GM18507 (cell line): ENCODE measurements at regions not wholly inside any gene's neighbourhood (a gene's known extent, or its start where the extent isn't known, plus 50 kb on each side); places are given as distances from the start of the nearest gene placed in this dataset.

ENCODE experiments used
- DNase-seq: peaks from one replicate; pipeline ENCODE4 v3.0.0; 2011; ENCODE audit warnings: low read depth; ENCODE audit not compliant: insufficient read length; ENCODE audit errors: extremely low spot score
- FAIRE-seq: peaks from 2 replicates; lab custom pipeline; 2011; peaks lifted over from hg19 to GRCh38; lab: Jason Lieb, UNC

DNA sequence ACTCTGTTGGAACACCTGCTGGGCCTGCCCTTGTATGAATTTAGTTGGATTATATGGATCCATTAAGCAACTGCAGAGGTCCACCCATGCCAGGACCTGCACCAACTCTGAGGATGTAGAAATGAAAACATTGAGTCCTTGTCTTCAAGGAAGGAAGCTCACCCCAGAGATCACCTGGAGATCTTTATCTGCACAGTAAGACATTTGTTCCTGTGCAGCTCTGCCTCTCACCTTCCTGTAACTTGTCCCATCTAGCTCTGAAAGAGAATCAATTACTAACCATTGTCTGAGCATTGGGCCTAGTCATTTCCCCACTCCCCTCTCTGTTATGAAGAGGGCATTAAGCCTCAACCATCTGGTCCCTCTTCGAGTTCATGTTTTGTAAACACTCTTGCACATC, 105.2 kb upstream of the YWHAQ start:
- no peak for DNase-seq
- FAIRE-seq, result no peak

DNA sequence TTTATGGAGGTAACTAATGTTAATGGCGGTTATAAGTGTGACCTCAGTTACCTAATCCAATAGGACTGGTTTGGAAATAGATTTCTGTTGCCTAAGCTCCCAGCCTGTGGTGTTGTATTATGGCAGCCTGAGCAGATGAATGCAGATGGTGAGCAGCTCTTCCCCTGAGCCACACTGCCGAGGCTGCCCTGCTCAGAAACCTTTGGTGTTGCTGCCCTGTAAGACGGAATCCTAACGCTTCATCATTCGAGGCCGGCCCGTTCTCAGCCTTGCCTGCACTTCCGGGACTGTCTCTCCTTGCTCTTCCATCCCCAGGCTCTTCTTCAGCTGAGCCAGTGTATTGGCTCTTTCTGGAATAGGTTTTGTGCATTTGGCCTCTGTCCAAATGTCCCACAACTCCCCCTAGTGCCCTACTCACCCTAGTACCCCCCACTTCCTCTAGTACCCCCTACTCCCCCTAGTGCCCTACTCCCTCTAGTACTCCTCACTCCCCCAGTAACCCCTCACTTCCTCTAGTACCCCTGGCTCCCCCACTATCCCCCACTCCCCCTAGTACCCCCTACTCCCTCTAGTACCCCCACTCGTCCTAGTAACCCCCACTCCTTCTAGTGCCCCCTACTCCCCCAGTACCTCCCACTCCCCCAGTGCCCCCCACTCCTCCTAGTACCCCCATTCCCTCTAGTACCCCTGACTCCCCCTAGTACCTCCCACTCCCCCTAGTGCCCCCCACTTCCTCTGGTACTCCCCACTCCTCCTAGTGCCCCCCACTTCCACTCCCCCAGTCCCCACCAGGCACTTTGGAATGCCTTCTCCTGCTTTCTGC, 106.0 kb upstream of the TAF1B start:
- DNase-seq, result no peak
- FAIRE-seq, result no peak

DNA sequence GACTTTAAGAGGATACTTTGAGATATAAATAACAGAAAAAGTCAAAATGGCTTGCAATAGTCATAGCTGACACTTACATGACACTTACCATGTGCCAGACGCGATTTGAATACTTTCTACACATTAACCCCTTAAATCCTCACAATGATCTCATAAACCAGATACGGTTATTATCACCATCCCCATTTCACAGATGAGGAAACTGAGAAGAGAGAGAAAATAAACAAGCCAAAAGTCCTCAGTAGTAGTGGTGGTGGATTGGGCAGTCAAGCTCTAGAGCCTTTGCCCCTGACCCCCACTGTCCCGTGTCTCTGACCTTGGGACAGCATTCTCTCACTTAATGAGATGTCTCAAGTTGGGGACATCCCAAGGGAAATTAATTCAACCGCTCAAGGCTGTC, 105.2 kb upstream of the TAF1B start:
- DNase-seq (no peak), FAIRE-seq (no peak)

DNA sequence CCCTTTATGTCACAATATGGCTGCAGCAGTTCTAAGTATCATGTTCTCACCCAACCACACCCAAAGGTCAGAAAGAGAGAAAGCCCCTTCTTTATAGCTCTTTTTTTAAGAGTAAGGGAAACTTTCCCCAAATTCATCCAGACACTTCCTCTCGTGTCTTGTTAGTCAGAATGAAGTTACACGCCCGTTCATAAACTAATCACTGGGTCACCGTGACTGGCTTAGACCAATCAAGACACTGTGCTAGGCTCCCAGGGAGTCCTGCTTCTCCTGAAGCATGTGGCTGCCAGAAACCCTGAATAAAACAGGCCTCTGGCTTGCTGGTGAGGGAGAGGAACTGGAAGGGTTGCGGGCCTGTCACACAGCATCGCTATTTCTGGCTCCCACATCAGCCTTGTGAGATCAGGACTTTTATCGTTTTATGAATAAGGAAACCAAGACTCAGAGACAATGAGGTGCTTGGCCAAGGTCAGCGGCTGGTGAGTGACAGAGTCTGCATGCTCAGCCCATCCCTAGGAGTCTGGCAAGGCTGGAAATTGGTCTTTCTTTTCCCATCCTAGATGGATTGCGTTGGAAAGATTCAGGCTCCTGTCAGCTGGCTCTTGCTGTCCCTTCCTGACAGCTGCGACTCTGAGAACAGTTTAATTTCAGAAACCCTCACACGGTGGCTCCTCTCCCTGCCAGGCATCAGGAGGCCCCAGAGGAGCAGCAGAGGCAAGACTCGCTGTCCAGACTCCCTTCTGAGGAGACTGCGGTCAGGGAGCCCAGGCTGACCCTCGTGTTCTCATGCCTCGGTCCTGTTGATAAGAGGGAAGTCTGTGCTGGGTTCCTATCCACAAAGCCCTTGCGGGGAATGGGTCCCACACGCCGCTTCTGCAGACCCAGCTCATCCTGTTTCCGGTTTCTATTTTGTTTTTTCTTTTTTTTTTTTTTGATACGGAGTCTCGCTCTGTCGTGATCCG, 104.5 kb upstream of the TAF1B start:
- FAIRE-seq (no peak), DNase-seq (no peak)

DNA sequence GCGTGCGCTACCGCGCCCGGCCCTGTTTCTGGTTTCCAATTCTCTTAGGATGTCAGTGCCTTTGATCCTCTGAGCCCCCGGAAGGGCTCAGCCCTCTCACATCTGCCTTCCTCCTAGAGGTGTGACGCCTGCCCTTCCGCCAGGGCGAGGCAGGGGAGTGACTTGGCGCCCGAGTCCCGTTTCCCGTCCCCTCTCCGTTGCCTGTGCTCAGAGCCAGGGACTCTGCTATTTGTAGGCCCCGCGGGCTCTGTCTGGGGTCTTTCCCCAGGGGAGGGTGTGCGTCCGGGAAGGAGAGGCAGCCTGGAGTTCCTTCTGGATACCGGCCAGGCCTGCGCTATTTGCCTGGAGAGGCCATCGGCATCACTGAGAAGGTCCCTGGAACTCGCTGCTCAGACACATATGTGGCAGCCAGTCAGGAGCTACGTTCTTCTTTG, 103.7 kb upstream of the TAF1B start:
- DNase-seq, result no peak
- FAIRE-seq, result no peak

DNA sequence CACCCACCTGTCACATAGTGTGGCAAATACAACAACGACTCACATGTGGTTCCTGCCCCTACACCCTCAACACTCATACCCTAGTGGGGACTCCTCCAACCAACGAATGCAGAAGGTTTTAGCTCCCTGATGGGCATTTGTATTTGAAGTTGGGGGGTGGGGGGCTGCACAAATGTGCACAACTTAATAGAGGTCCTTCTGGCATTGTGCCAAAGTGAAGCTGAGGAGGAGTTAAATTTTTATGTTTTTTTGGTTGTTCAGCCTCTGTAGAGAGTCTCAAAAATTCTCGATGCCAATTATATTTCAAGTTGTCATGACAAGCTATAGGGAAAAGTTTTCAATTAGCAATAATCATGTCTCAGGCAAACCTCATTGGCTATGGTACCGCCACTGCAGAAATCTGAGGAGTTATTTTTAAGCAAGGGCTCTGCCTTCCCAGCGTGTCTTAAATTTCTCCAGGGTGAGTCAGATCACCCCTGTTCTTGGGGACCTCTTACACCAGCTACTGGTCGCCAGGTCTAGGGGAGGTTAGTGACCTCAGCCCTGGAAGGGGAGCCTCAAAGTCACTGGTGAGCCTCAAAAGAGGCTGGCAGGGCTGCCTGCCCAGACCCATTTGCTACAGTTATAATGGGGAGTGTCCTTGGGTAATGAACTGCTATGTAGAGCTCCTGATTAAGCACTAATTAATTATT, 102.7 kb upstream of the TAF1B start:
- no peak for FAIRE-seq
- DNase-seq, result no peak

DNA sequence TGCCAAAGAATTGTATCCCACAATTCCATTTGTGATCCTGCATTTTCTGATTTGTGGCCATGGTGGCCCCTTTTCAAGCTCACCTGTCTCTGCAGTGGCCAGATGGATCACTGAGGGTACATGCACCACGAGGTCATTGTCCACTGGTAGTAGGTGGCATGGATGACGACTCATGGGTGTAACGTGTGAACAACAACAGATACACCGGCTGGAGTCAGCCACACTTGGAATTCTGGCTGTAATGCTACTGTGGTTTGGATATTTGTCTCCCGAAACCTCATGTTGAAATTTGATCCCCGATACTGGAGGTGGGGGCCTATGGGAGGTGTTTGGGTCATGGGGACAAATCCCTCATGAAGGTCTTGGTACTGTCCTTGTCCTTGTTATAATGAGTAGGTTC, 102.2 kb upstream of the TAF1B start:
- FAIRE-seq (no peak), DNase-seq (no peak)

DNA sequence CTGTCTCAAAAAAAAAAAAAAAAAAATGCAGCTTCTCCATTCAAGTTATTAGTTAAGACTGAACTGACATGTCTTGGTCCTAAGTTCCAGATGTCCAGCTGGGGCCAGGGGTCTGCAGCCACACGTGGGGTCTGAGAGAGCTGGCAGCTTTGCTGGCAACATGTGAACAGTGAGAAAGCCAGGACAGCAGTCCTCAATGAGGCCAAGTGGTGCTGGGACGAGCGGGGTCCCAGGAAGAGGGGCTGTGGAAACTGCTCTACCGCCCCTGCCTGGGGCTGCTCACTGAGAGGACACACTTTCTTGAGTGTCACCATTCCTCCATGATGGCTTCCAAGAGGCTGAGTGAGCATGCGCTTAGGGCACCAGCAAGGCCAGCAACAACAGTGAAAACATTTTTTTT, 100.7 kb upstream of the TAF1B start:
- FAIRE-seq, result no peak

DNA sequence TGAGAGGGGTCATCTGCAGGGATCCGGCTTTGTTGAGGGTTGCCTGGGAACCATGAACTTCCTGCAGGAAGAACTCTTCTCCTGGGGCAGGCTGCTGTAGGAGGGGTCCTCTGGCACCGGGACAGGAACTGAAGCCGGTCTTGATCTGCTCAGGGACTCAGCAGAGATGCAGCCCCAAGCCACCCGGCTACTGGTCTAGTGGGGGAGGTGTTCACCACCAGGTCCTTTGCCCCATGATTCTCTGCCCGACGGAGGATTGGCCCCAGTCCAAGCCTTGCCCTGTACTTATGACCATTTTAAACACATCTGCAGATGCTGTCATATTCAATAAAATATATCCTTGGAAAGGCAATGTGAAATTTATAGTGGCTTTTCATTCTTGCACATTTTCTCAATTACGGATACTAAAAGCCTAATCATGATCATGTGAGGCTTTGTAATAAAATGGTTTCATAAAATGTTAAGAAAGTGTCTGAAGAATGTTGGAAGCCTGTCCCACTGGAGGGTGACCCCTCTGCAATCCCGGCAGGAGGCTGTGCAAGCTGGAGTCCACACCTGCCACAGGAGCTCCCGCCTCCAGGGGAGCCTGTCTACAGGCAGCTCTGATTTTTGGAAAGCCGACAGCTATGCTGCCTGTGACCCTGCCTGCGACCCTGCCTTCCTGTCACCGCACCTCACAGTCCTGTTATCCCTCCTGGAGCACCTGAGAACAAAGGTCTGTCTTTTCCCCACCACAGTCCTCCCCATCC, 98.8 kb upstream of the TAF1B start:
- DNase-seq (no peak), FAIRE-seq (no peak)

More for the DNA sequence above, 100.7 kb upstream of the TAF1B start:
- no peak for DNase-seq

DNA sequence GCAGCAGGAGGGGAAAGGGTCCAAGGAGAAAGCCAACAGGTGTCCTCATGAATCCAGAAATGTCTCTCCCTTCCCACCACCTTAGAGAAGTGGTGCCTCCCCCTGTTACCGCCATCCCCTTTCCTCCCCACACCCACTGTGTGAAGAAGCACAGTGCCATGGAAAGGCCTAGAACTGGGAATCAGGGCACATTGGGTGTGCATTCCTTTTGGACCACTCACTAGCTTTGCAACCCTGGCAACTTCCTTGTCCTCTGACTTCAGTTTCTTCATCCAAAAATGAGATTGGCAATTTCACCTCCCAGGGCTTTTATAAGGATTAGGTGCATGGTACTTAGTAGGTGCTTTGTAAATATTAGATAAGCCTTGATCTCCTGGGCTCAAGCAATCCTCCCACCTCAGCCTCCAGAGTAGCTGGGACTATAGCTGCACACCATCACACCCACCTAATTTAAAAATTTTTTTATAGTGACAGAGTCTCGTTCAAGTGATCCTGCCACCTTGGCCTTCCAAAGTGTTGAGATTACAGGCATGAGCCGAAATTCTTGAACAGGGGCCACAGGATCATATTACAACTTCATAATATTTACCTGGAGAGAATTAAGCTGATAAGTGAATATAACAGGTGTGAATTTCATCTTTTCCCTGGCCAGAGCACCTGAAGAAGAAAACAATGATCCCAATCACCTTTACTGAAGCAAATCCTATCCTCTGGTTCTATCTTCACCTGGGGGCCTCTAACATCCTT, 97.9 kb upstream of the TAF1B start:
- FAIRE-seq (no peak), DNase-seq (no peak)

DNA sequence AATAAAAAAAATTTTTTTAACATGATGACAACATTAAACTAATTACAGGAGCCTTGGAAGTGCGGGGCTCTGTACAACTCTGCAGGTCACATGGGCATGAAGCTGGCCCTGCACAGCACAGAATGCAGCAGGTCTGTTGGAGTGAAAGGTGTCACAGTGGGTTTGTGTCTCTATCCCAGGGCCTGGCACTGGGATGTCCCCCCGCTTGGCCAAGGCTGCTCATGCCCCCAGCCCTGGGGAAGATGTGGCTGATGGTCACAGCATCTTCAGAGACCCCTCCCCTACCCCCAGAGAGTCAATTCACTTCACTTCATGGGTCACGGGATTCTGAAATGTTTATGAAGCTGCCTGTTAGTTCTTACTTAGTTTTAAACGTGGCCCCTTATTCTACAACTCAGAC, 95.9 kb upstream of the TAF1B start:
- DNase-seq (no peak), FAIRE-seq (no peak)

DNA sequence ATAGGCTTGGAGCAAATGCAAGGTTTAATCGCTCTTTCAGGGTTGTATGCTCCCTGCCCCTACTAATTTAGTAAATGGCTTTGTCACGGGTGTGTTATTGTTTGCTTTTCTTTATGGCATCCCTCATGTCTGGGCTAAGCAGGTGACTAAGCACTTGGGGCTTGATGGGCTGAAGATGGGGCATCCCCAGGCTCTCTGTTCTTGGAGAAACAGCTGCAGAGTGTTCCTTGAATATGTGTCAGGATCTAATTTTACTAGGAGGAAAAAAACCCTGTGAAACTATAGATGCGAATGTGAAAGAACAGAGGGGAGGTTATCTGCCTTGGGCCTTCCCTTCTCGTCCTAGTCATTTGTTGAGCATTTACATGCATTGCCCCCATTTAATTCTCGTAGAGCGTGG, 94.7 kb upstream of the TAF1B start:
- no peak for DNase-seq
- FAIRE-seq, result no peak

DNA sequence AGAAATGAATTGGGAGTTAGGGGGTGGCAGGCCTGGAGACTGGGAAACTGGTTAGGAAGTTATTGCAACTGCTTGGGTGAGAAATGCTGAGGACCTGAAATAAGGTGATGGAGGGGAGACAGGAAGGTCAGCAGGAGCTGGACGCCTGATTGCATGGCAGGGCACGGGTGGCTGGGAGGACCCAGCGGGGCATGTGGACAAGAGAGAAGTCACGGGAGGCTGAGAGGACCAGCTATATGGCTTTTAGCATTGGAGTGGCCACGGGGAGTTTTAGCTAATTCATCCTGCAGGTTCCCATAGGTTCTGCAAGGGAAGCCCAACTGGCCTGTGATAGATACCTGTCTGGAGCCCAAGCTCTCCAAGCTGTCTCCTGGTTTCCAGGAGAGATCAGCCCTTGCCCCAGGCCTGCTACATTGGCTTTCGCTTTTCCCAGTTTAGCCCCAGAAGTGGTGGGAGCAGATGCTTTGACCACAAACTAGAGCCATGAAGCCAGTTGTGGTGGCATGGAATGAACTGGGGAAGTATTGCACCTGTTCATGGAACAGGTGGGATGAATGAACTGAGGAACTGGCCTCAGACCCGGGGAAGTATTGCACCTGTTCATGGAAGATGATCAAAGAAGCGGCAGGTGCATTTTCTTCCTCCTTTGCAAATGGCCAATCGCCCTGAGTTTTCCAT, 93.6 kb upstream of the TAF1B start:
- FAIRE-seq, result no peak
- DNase-seq, result no peak

DNA sequence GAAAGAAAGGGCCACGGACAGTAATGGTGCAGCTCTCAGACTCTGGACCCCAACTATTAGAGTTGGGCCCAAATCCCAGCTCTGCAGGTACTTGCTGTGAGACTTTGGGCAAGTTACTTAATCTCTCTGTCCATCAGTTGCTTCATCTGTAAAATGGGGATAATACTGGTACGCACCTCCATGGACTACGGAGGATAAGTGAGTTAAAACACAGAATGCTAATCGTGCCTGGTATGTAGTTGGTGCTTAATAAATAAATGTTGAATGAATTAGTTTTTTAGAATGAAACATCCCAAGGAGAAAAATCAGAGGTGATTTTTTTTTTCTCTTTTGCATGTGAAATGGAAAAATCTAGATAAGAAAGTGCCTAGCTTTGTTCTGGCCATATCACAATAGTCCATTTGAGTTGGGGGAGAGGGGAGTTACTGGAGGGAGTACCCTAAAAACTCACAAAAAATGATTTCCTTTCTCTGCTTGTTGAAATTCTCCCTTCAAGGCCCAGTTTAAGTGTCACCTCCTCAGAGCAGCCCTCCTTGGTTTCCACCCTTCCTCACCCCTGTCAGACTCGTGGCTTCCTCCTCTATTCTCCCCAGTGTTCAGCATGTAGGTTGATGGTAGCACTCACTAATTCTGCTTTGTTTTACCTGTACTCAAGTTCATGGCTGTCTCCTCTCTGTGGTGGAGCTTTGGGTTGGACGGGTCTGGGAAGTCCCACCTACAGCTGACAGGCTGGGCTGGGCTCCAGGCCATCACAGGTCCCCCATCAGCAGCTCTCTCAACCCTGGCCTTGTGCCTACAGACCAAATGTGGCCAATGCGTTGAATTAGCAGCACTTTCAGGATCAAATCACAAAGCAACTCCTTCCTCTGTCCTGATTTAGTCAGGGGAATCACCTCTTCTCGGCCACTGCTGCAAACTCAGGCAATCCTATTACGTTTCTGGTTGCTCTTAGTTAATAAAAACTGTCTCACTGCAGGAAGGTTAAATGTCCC, 92.8 kb upstream of the TAF1B start:
- no peak for DNase-seq
- FAIRE-seq, result peak; percentile 70

DNA sequence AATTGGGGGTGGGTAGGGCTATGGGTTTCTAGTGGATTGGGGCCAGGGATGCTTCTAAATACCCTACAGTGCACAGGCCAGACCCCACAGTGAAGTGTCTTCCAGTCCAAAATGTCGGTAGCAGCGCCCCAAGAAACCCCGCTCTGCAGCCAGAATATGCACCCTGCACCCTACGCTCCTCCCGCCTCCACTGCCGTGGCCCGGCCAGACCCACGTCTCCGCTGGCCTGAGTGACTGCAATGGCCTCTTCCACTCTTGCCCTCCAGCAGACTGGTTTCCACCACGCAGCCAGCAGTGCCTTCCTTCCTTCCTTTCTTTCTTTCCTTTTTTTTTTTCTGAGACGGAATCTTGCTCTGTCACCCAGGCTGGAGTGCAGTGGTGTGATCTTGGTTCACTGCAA, 91.4 kb upstream of the TAF1B start:
- no peak for FAIRE-seq

DNA sequence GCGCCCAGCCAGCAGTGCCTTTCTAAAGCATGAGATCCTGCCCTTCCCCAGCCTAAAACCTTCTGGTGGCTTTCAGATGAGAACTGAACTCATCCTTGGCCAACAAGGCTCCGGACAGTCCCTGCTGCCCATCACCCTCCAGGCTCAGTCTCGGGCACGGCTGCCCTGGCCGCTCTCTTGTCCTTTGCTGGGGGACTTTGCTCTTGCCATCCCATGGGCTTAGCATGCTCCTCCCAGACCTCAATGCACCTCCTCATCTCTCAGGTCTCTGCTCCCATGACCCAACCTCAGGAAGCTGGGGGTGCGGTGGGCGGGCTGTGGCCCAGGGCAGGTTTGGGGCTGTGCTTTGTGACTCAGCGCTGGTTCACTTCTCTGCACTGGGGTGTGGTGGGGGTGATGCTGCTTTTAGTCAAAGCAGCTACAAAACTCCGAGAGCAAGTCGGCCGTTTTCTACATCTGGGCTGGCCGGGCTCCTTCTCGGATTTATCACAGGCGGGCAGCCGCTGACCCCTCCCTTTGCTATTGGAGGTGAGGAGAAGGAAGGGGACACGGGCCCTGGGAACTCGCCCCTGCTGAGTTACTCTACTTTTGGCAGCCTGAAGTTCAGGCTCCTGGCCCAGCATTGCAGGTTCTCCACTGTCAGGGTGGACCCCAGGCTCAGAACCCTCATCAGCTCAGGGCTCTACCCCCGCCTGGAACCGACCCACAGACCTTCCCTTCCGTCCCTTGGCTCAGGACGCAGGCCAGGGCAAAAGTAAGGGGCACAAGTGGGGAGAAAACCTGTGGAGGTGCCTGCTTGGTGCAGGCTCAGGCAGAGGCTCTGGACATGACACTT, 90.6 kb upstream of the TAF1B start:
- DNase-seq (no peak), FAIRE-seq (peak; percentile 67)

More for the DNA sequence above, 91.4 kb upstream of the TAF1B start:
- DNase-seq, result no peak
